Caco-2 (cell line): ENCODE measurements at regions not wholly inside any gene's neighbourhood (a gene's known extent, or its start where the extent isn't known, plus 50 kb on each side); places are given as distances from the start of the nearest gene placed in this dataset.

ENCODE experiments used
- BruUV-seq: library from RNA; stranded (reverse); fragments of 400-500 nt; replicated peaks from 2 replicates; lab custom pipeline; 2021; lab: Mats Ljungman, UMichigan
- CTCF ChIA-PET: fragments of 300-600 bp; sonication (Branson Sonifier 250); formaldehyde crosslinking; loops from one replicate; lab custom pipeline; 2022; ENCODE audit warnings: antibody characterized with exemption; lab: Charles Lee
- POLR2A ChIA-PET: fragments of 300-600 bp; sonication (Branson Sonifier 250); formaldehyde crosslinking; loops from one replicate; lab custom pipeline; 2022; ENCODE audit warnings: antibody characterized with exemption; lab: Charles Lee
- DNase-seq, 2 experiments: peaks; one replicate each; pipeline versions ENCODE4 v3.0.0 to v3.0.0-alpha.2; 2020 to 2022
- H3K27me3 ChIP-seq: replicated peaks from 2 replicates; pipeline ENCODE4 v1.6.0; 2011; ENCODE audit warnings: low read length; ENCODE audit not compliant: control insufficient read depth, insufficient read depth
- H3K36me3 ChIP-seq: 2 replicates; pipeline ENCODE4 v1.5.1; 2011; ENCODE audit warnings: low read length; ENCODE audit not compliant: control insufficient read depth, insufficient read depth
- H3K4me1 ChIP-seq: fragments of 250-450 bp; sonication (Bioruptor Pico); 2 replicates; pipeline ENCODE4 v1.5.1; 2020; ENCODE audit warnings: mild to moderate bottlenecking
- H3K4me3 ChIP-seq: 2 replicates; pipeline ENCODE4 v1.5.1; 2011; ENCODE audit warnings: low read depth, mild to moderate bottlenecking, control low read depth, low read length
- H3K9me3 ChIP-seq: fragments of 250-450 bp; sonication (Bioruptor Pico); 2 replicates; pipeline ENCODE4 v1.5.1; 2020; ENCODE audit warnings: mild to moderate bottlenecking, moderate library complexity
- H3K27ac Mint-ChIP-seq: one replicate; pipeline ENCODE4 v1.8.0; 2022; ENCODE audit warnings: mixed read lengths; ENCODE audit not compliant: unreplicated experiment
- H3K27me3 Mint-ChIP-seq: one replicate; pipeline ENCODE4 v1.8.0; 2022; ENCODE audit warnings: mixed read lengths; ENCODE audit not compliant: insufficient read depth, unreplicated experiment
- H3K36me3 Mint-ChIP-seq: one replicate; pipeline ENCODE4 v1.8.0; 2022; ENCODE audit warnings: mild to moderate bottlenecking, mixed read lengths; ENCODE audit not compliant: insufficient read depth, unreplicated experiment
- H3K4me1 Mint-ChIP-seq: one replicate; pipeline ENCODE4 v1.8.0; 2022; ENCODE audit warnings: low read depth, mixed read lengths; ENCODE audit not compliant: unreplicated experiment
- H3K4me3 Mint-ChIP-seq: one replicate; pipeline ENCODE4 v1.8.0; 2022; ENCODE audit warnings: mild to moderate bottlenecking, moderate library complexity, mixed read lengths; ENCODE audit not compliant: unreplicated experiment
- H3K9me3 Mint-ChIP-seq: one replicate; pipeline ENCODE4 v1.8.0; 2022; ENCODE audit warnings: mixed read lengths; ENCODE audit not compliant: unreplicated experiment
- intact Hi-C: fragments of 100-400 bp; cut with micrococcal nuclease; formaldehyde crosslinking; loops from one replicate; pipeline ENCODE4 v1.10.0; 2022; ENCODE audit not compliant: unreplicated experiment
- TF ChIP-seq, protein P1 (sequence below), 2 experiments: fragments of 200-600 bp in 1 of 2; IDR thresholded peaks; 1 replicate in 1 of 2; 2 replicates in 1 of 2; pipeline versions ENCODE4 v1.5.1 to v1.8.0; 2011 to 2022; ENCODE audit warnings: antibody characterized with exemption in 1 of 2, control low read depth in 1 of 2, inconsistent platforms in 1 of 2, low read depth in 1 of 2, low read length in 1 of 2, mild to moderate bottlenecking in 1 of 2, moderate library complexity in 1 of 2; ENCODE audit not compliant: insufficient read depth in 1 of 2, severe bottlenecking in 1 of 2, unreplicated experiment in 1 of 2

DNA sequence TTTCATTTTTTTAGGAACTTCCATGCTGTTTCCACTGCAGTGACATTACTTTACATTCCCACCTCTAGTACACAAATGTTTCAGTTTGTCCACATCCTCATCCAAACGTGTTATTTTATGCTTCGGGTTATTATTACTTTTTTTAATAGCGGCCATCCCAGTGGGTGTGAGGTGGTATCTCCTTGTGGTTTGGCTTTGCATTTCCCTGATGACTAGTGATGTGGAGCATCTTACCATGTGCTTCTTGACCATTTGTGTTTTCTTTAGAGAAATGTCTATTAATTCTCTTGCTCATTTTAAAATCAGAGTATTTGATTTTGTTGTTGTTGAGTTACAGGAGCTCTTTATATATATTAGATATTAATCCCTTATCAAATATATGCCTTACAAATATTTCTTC, 70.3 kb upstream of the ANO1 start:
- Histone ChIP-seq H3K4me1 (no peaks in the 10 kb centered on the region), H3K36me3 (no peaks in the 10 kb centered on the region), H3K27me3 (no peaks in the 10 kb centered on the region), H3K9me3 (no peaks in the 10 kb centered on the region), H3K4me3 (no peak overlapping the region)
- intact Hi-C loops, result no loop called here
- no peaks in the 10 kb centered on the region for H3K9me3 Mint-ChIP-seq
- H3K36me3 Mint-ChIP-seq, result no peaks in the 10 kb centered on the region
- no peak overlapping the region for H3K27ac Mint-ChIP-seq
- BruUV-seq, result no TSS peak
- H3K4me3 Mint-ChIP-seq, result no peak overlapping the region
- H3K27me3 Mint-ChIP-seq, result peaks cover 3% of the 10 kb centered on the region
- no peaks in the 10 kb centered on the region for H3K4me1 Mint-ChIP-seq
- DNase-seq, result no peak
- POLR2A ChIA-PET, result no interaction called here
- CTCF ChIA-PET, result interaction anchor here (0.7 kb wide), 1 partner anchor 998 kb away, joined by 3 read pairs; no protein-coding TSS in a partner anchor
- TF ChIP-seq, protein P1, sequence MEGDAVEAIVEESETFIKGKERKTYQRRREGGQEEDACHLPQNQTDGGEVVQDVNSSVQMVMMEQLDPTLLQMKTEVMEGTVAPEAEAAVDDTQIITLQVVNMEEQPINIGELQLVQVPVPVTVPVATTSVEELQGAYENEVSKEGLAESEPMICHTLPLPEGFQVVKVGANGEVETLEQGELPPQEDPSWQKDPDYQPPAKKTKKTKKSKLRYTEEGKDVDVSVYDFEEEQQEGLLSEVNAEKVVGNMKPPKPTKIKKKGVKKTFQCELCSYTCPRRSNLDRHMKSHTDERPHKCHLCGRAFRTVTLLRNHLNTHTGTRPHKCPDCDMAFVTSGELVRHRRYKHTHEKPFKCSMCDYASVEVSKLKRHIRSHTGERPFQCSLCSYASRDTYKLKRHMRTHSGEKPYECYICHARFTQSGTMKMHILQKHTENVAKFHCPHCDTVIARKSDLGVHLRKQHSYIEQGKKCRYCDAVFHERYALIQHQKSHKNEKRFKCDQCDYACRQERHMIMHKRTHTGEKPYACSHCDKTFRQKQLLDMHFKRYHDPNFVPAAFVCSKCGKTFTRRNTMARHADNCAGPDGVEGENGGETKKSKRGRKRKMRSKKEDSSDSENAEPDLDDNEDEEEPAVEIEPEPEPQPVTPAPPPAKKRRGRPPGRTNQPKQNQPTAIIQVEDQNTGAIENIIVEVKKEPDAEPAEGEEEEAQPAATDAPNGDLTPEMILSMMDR (IDR thresholded peaks at IDR 0.05; ENCODE audit: insufficient read depth in 1 of 2, low read depth in 1 of 2, low read length in 1 of 2, severe bottlenecking in 1 of 2, unreplicated experiment in 1 of 2), result no peak

DNA sequence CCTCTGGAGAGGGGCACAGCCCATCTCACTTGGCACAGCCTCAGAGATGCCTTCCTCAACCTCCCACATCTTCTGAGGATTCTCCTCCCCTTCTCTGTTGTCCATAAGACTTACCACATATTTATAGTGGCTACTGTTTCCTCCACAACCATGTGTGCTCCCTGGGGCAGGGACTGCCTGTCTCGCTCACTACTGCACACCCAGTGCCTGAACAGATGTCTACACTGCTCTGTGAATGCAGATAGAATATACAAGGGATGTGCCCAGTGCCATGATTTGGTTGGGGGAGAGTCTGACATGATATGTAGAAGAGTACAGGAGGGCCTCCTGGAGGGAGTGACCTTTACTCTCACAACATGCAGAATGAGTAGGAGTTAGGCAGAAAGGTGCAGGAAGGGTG, 67.3 kb upstream of the ANO1 start:
- Mint-ChIP-seq H3K4me3 (no peak overlapping the region), H3K4me1 (no peaks in the 10 kb centered on the region), H3K27me3 (peaks cover 3% of the 10 kb centered on the region), H3K9me3 (no peaks in the 10 kb centered on the region), H3K27ac (no peak overlapping the region), H3K36me3 (no peaks in the 10 kb centered on the region)
- CTCF ChIA-PET, result no interaction called here
- intact Hi-C loops, result no loop called here
- H3K4me1 ChIP-seq, result no peaks in the 10 kb centered on the region
- H3K9me3 ChIP-seq, result no peaks in the 10 kb centered on the region
- no peak for DNase-seq
- no peaks in the 10 kb centered on the region for H3K27me3 ChIP-seq
- POLR2A ChIA-PET, result no interaction called here
- H3K4me3 ChIP-seq, result no peak overlapping the region
- no peaks in the 10 kb centered on the region for H3K36me3 ChIP-seq
- BruUV-seq, result no TSS peak
- TF ChIP-seq, protein P1 (IDR thresholded peaks at IDR 0.05; ENCODE audit: insufficient read depth in 1 of 2, low read depth in 1 of 2, low read length in 1 of 2, severe bottlenecking in 1 of 2, unreplicated experiment in 1 of 2), result no peak

DNA sequence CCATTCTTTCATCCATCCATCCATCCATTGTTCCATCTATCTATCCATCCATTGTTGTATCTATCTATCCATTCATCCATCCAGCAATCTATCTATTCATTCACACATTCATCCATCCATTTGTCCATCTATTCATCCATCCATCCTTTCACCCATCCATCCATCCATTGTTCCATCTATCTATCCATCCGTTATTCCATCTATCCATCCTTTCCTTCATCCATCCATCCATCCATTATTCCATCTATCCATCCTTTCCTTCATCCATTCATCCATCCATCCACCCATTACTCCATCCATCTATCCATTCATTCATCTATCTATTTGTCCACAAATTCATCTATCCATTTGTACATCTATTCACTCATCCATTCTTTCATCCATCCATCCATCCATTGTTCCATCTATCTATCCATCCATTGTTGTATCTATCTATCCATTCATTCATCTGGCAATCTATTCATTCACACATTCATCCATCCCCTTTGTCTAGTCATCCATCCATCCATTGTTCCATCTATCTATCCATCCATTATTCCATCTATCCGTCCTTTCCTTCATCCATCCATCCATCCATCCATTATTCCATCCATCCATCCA, 65.9 kb upstream of the ANO1 start:
- Mint-ChIP-seq H3K4me1 (no peaks in the 10 kb centered on the region), H3K27ac (no peak overlapping the region), H3K9me3 (no peaks in the 10 kb centered on the region), H3K27me3 (no peaks in the 10 kb centered on the region), H3K4me3 (no peak overlapping the region), H3K36me3 (no peaks in the 10 kb centered on the region)
- intact Hi-C loops, result no loop called here
- Histone ChIP-seq H3K36me3 (no peaks in the 10 kb centered on the region), H3K9me3 (no peaks in the 10 kb centered on the region), H3K27me3 (no peaks in the 10 kb centered on the region), H3K4me3 (no peak overlapping the region), H3K4me1 (no peaks in the 10 kb centered on the region)
- ChIA-PET CTCF (no interaction called here), POLR2A (no interaction called here)
- TF ChIP-seq, protein P1 (IDR thresholded peaks at IDR 0.05; ENCODE audit: insufficient read depth in 1 of 2, low read depth in 1 of 2, low read length in 1 of 2, severe bottlenecking in 1 of 2, unreplicated experiment in 1 of 2), result no peak
- DNase-seq, result no peak
- BruUV-seq, result no TSS peak
